ENCODE measurements at regions not wholly inside any gene's neighbourhood (a gene's known extent, or its start where the extent isn't known, plus 50 kb on each side); places are given as distances from the start of the nearest gene placed in this dataset.

- ATAC-seq (no peak), DNase-seq (no peak)
- TF ChIP-seq CTCF (IDR thresholded peaks at IDR 0.05) = no peak
- no peak for TF ChIP-seq POLR2A (IDR thresholded peaks at IDR 0.05)
- Histone ChIP-seq H3K4me3 (no peak overlapping the region), H3K36me3 (replicated peaks in 1 of 2; ENCODE audit: insufficient read depth in 1 of 2, low read depth in 2 of 2) (no peaks in the 10 kb centered on the region), H3K9me3 (no peaks in the 10 kb centered on the region), H3K27me3 (no peaks in the 10 kb centered on the region), H3K4me1 (no peaks in the 10 kb centered on the region), H3K27ac (no peak overlapping the region)
- WGBS, 2 donors = 0 to 4% methylated on average over 2 of the region's 2 CpGs
- intact Hi-C loops (cut with DNase I) = no loop called here
These were observed 185.4 kb downstream of the ABCC12 start for GRCh38 chr16:47970291-47970931.

- Histone ChIP-seq H3K4me3 (no peak overlapping the region), H3K27ac (no peak overlapping the region), H3K27me3 (no peaks in the 10 kb centered on the region), H3K4me1 (no peaks in the 10 kb centered on the region), H3K9me3 (no peaks in the 10 kb centered on the region), H3K36me3 (replicated peaks in 1 of 2; ENCODE audit: insufficient read depth in 1 of 2, low read depth in 2 of 2) (no peaks in the 10 kb centered on the region)
- 38 to 40% methylated on average over 2 of the region's 2 CpGs for WGBS, 2 donors
- ATAC-seq (no peak), DNase-seq (no peak)
- no peak for TF ChIP-seq CTCF (IDR thresholded peaks at IDR 0.05)
- no peak for TF ChIP-seq POLR2A (IDR thresholded peaks at IDR 0.05)
- intact Hi-C loops (cut with DNase I) = no loop called here
These were observed 188.4 kb downstream of the ABCC12 start for GRCh38 chr16:47967374-47967773.

- 65 to 71% methylated on average over 4 of the region's 4 CpGs for WGBS, 2 donors
- Histone ChIP-seq H3K9me3 (no peaks in the 10 kb centered on the region), H3K4me1 (no peaks in the 10 kb centered on the region), H3K36me3 (replicated peaks in 1 of 2; ENCODE audit: insufficient read depth in 1 of 2, low read depth in 2 of 2) (no peaks in the 10 kb centered on the region), H3K4me3 (no peak overlapping the region), H3K27ac (no peak overlapping the region), H3K27me3 (no peaks in the 10 kb centered on the region)
- intact Hi-C loops (cut with DNase I) = no loop called here
- DNase-seq (no peak), ATAC-seq (no peak)
- TF ChIP-seq POLR2A (IDR thresholded peaks at IDR 0.05) = no peak
- no peak for TF ChIP-seq CTCF (IDR thresholded peaks at IDR 0.05)
These were observed 189.5 kb downstream of the ABCC12 start for GRCh38 chr16:47966325-47966724.

GRCh38 chr16:47965439-47965838 lies 190.4 kb downstream of the ABCC12 start:
- intact Hi-C loops (cut with DNase I) = no loop called here

More at GRCh38 chr16:47965439-47965838, 190.4 kb downstream of the ABCC12 start:
- DNase-seq = no peak
- Histone ChIP-seq H3K9me3 (no peaks in the 10 kb centered on the region), H3K27me3 (no peaks in the 10 kb centered on the region), H3K4me3 (no peak overlapping the region), H3K36me3 (replicated peaks in 1 of 2; ENCODE audit: insufficient read depth in 1 of 2, low read depth in 2 of 2) (no peaks in the 10 kb centered on the region), H3K4me1 (no peaks in the 10 kb centered on the region), H3K27ac (no peak overlapping the region)
- WGBS, 2 donors = 8 to 15% methylated on average over 2 of the region's 2 CpGs
- TF ChIP-seq CTCF (IDR thresholded peaks at IDR 0.05) (no peak), POLR2A (IDR thresholded peaks at IDR 0.05) (no peak)
- no peak for ATAC-seq

Measured in body of pancreas (tissue), 4 donors.